Left hindlimb (tissue), 1 donor: ENCODE measurements at regions not wholly inside any gene's neighbourhood (a gene's known extent, or its start where the extent isn't known, plus 50 kb on each side); places are given as distances from the start of the nearest gene placed in this dataset.

ENCODE experiments used
- DNase-seq: peaks from one replicate; pipeline ENCODE4 v3.0.0-alpha.2; 2018

- DNase-seq: no peak
These were observed 1174.9 kb downstream of the BRD1 start for GRCh38 chr22:48652796-48653195.

GRCh38 chr22:48651981-48652538 lies 1175.6 kb downstream of the BRD1 start:
- no peak for DNase-seq

GRCh38 chr22:48651036-48651890 lies 1176.4 kb downstream of the BRD1 start:
- DNase-seq: no peak

- DNase-seq: no peak
These were observed 1177.2 kb downstream of the BRD1 start for GRCh38 chr22:48650323-48651035.

GRCh38 chr22:48649466-48649865 lies 1178.2 kb downstream of the BRD1 start:
- no peak for DNase-seq

- no peak for DNase-seq
These were observed 1178.6 kb downstream of the BRD1 start for GRCh38 chr22:48649031-48649430.

GRCh38 chr22:48647606-48648515 lies 1179.8 kb downstream of the BRD1 start:
- no peak for DNase-seq

GRCh38 chr22:48647051-48647450 lies 1180.6 kb downstream of the BRD1 start:
- DNase-seq: no peak

- no peak for DNase-seq
These were observed 1181.3 kb downstream of the BRD1 start for GRCh38 chr22:48646216-48646925.

GRCh38 chr22:48645766-48646165 lies 1181.9 kb downstream of the BRD1 start:
- DNase-seq: no peak

- DNase-seq: no peak
These were observed 1182.7 kb downstream of the BRD1 start for GRCh38 chr22:48644997-48645396.

GRCh38 chr22:48644108-48644507 lies 1183.6 kb downstream of the BRD1 start:
- DNase-seq: no peak

GRCh38 chr22:48643066-48643731 lies 1184.5 kb downstream of the BRD1 start:
- DNase-seq: no peak

- no peak for DNase-seq
These were observed 1185.1 kb downstream of the BRD1 start for GRCh38 chr22:48642550-48642949.

GRCh38 chr22:48641906-48642475 lies 1185.7 kb downstream of the BRD1 start:
- no peak for DNase-seq

- peak; percentile 62 for DNase-seq
These were observed 1186.5 kb downstream of the BRD1 start for GRCh38 chr22:48640890-48641841.

GRCh38 chr22:48639896-48640748 lies 1187.6 kb downstream of the BRD1 start:
- DNase-seq: peak; percentile 78

GRCh38 chr22:48639021-48639795 lies 1188.5 kb downstream of the BRD1 start:
- DNase-seq: no peak
